CD4-positive, CD25-positive, alpha-beta regulatory T cell (primary cell): ENCODE measurements at regions not wholly inside any gene's neighbourhood (a gene's known extent, or its start where the extent isn't known, plus 50 kb on each side); places are given as distances from the start of the nearest gene placed in this dataset.

Source experiments
- ATAC-seq, 2 donors: fragments of 150-1000 bp; cut with Tn5 transposase; one replicate each; pipeline ENCODE4 v1.10.0; 2021; ENCODE audit warnings: low read depth in 2 of 2, moderate number of reproducible peaks in 2 of 2, moderate library complexity in 1 of 2
- DNase-seq, 3 donors: peaks; one replicate each; pipeline versions ENCODE4 v3.0.0 to v3.0.0-alpha.2; 2012 to 2022; ENCODE audit warnings: mixed read lengths in 1 of 3
- H3K27ac ChIP-seq: one replicate; pipeline ENCODE4 v1.7.0; 2013; ENCODE audit warnings: mild to moderate bottlenecking, low read length; ENCODE audit not compliant: insufficient read depth, poor library complexity, severe bottlenecking
- H3K27me3 ChIP-seq: one replicate; pipeline ENCODE4 v1.7.0; 2013; ENCODE audit warnings: low read length; ENCODE audit not compliant: control insufficient read depth, insufficient read depth
- H3K36me3 ChIP-seq: one replicate; pipeline ENCODE4 v1.7.0; 2013; ENCODE audit warnings: mild to moderate bottlenecking, low read length, moderate library complexity; ENCODE audit not compliant: control insufficient read depth, insufficient read depth
- H3K4me1 ChIP-seq: 2 replicates; pipeline ENCODE4 v1.7.0; 2013; ENCODE audit warnings: mild to moderate bottlenecking, low read length; ENCODE audit not compliant: insufficient read depth, control insufficient read depth, poor library complexity, severe bottlenecking
- H3K4me3 ChIP-seq: one replicate; pipeline ENCODE4 v1.7.0; 2013; ENCODE audit warnings: low read depth, mild to moderate bottlenecking, low read length, moderate library complexity
- H3K9me3 ChIP-seq, 2 experiments: 1 replicate in 1 of 2; 2 replicates in 1 of 2; pipeline ENCODE4 v1.7.0; 2013; ENCODE audit warnings: low read length in 2 of 2, mild to moderate bottlenecking in 1 of 2, moderate library complexity in 1 of 2; ENCODE audit not compliant: control insufficient read depth in 2 of 2
- H3K27ac Mint-ChIP-seq, 3 donors: one replicate each; pipeline ENCODE4 v1.8.0; 2020 to 2022; ENCODE audit warnings: mild to moderate bottlenecking in 3 of 3, mixed read lengths in 3 of 3, moderate library complexity in 2 of 3
- H3K27me3 Mint-ChIP-seq: one replicate; pipeline ENCODE4 v1.8.0; 2022; ENCODE audit warnings: mild to moderate bottlenecking, mixed read lengths
- H3K36me3 Mint-ChIP-seq: one replicate; pipeline ENCODE4 v1.8.0; 2020; ENCODE audit warnings: mixed read lengths
- H3K4me1 Mint-ChIP-seq, 4 donors: one replicate each; pipeline ENCODE4 v1.8.0; 2020 to 2022; ENCODE audit warnings: mixed read lengths in 4 of 4, mild to moderate bottlenecking in 1 of 4
- H3K4me3 Mint-ChIP-seq, 4 donors: one replicate each; pipeline ENCODE4 v1.8.0; 2020 to 2022; ENCODE audit warnings: mild to moderate bottlenecking in 4 of 4, mixed read lengths in 4 of 4, moderate library complexity in 3 of 4
- H3K9me3 Mint-ChIP-seq, 7 donors: one replicate each; pipeline ENCODE4 v1.8.0; 2020 to 2022; ENCODE audit warnings: mixed read lengths in 7 of 7, mild to moderate bottlenecking in 3 of 7, moderate library complexity in 2 of 7

- no peak for ATAC-seq
- H3K4me1 Mint-ChIP-seq, result no peaks in the 10 kb centered on the region
These were observed 271.4 kb upstream of the C11orf87 start for GRCh38 chr11:109150581-109150980.

GRCh38 chr11:109153836-109154235, 268.2 kb upstream of the C11orf87 start:
- Mint-ChIP-seq H3K9me3 (peaks cover 0 to 18% (median 4%) of the 10 kb centered on the region in 7 donors), H3K36me3 (no peaks in the 10 kb centered on the region), H3K4me3 (no peak overlapping the region), H3K27ac (no peak overlapping the region), H3K27me3 (no peaks in the 10 kb centered on the region), H3K4me1 (no peaks in the 10 kb centered on the region)
- Histone ChIP-seq H3K4me3 (no peak overlapping the region), H3K27me3 (no peaks in the 10 kb centered on the region), H3K4me1 (no peaks in the 10 kb centered on the region), H3K27ac (no peak overlapping the region), H3K9me3 (no peaks in the 10 kb centered on the region), H3K36me3 (no peaks in the 10 kb centered on the region)
- ATAC-seq (no peak), DNase-seq (no peak)

More at GRCh38 chr11:109150581-109150980, 271.4 kb upstream of the C11orf87 start:
- Mint-ChIP-seq H3K9me3 (peaks cover 0 to 8% (median 3%) of the 10 kb centered on the region in 7 donors), H3K4me3 (no peak overlapping the region), H3K36me3 (no peaks in the 10 kb centered on the region), H3K27ac (no peak overlapping the region), H3K27me3 (no peaks in the 10 kb centered on the region)
- Histone ChIP-seq H3K27me3 (no peaks in the 10 kb centered on the region), H3K4me3 (no peak overlapping the region), H3K4me1 (no peaks in the 10 kb centered on the region), H3K9me3 (no peaks in the 10 kb centered on the region), H3K27ac (no peak overlapping the region), H3K36me3 (no peaks in the 10 kb centered on the region)
- DNase-seq, result no peak

- Mint-ChIP-seq H3K4me3 (no peak overlapping the region), H3K4me1 (no peaks in the 10 kb centered on the region), H3K36me3 (no peaks in the 10 kb centered on the region), H3K27me3 (no peaks in the 10 kb centered on the region), H3K9me3 (peaks cover 0 to 18% (median 4%) of the 10 kb centered on the region in 7 donors), H3K27ac (peak overlapping the region in 1 of 3 donors; percentile 35)
- H3K4me1 ChIP-seq, result no peaks in the 10 kb centered on the region
- no peak overlapping the region for H3K27ac ChIP-seq
- H3K4me3 ChIP-seq, result no peak overlapping the region
- DNase-seq (peak in 1 of 3 donors; percentile 2), ATAC-seq (no peak)
- no peaks in the 10 kb centered on the region for H3K9me3 ChIP-seq
- no peaks in the 10 kb centered on the region for H3K36me3 ChIP-seq
- no peaks in the 10 kb centered on the region for H3K27me3 ChIP-seq
These were observed 266.7 kb upstream of the C11orf87 start for GRCh38 chr11:109155291-109155690.

- no peaks in the 10 kb centered on the region for H3K36me3 ChIP-seq
- H3K4me3 Mint-ChIP-seq, result no peak overlapping the region
These were observed 257.0 kb upstream of the C11orf87 start for GRCh38 chr11:109165035-109165434.

GRCh38 chr11:109166441-109166840, 255.5 kb upstream of the C11orf87 start:
- Histone ChIP-seq H3K4me1 (no peaks in the 10 kb centered on the region), H3K27me3 (no peaks in the 10 kb centered on the region), H3K9me3 (no peaks in the 10 kb centered on the region), H3K36me3 (no peaks in the 10 kb centered on the region), H3K4me3 (no peak overlapping the region), H3K27ac (no peak overlapping the region)
- no peaks in the 10 kb centered on the region for H3K27me3 Mint-ChIP-seq
- no peaks in the 10 kb centered on the region for H3K36me3 Mint-ChIP-seq
- H3K9me3 Mint-ChIP-seq, result no peaks in the 10 kb centered on the region
- no peaks in the 10 kb centered on the region for H3K4me1 Mint-ChIP-seq
- no peak overlapping the region for H3K4me3 Mint-ChIP-seq
- no peak for DNase-seq
- ATAC-seq, result no peak
- no peak overlapping the region for H3K27ac Mint-ChIP-seq

More at GRCh38 chr11:109165035-109165434, 257.0 kb upstream of the C11orf87 start:
- Mint-ChIP-seq H3K27me3 (no peaks in the 10 kb centered on the region), H3K27ac (no peak overlapping the region), H3K9me3 (peaks cover 0 to 3% (median 0%) of the 10 kb centered on the region in 7 donors), H3K36me3 (no peaks in the 10 kb centered on the region), H3K4me1 (no peaks in the 10 kb centered on the region)
- Histone ChIP-seq H3K27ac (no peak overlapping the region), H3K4me1 (no peaks in the 10 kb centered on the region), H3K9me3 (no peaks in the 10 kb centered on the region), H3K4me3 (no peak overlapping the region), H3K27me3 (no peaks in the 10 kb centered on the region)
- DNase-seq (no peak), ATAC-seq (no peak)

- Histone ChIP-seq H3K27me3 (no peaks in the 10 kb centered on the region), H3K4me3 (no peak overlapping the region), H3K9me3 (no peaks in the 10 kb centered on the region), H3K36me3 (no peaks in the 10 kb centered on the region), H3K27ac (no peak overlapping the region), H3K4me1 (no peaks in the 10 kb centered on the region)
- ATAC-seq (no peak), DNase-seq (no peak)
- Mint-ChIP-seq H3K27me3 (no peaks in the 10 kb centered on the region), H3K9me3 (peaks cover 0 to 7% (median 0%) of the 10 kb centered on the region in 7 donors), H3K27ac (no peak overlapping the region), H3K4me1 (no peaks in the 10 kb centered on the region), H3K4me3 (no peak overlapping the region), H3K36me3 (no peaks in the 10 kb centered on the region)
These were observed 248.5 kb upstream of the C11orf87 start for GRCh38 chr11:109173504-109173903.

- H3K4me3 ChIP-seq, result no peak overlapping the region
- Mint-ChIP-seq H3K36me3 (no peaks in the 10 kb centered on the region), H3K4me3 (no peak overlapping the region), H3K9me3 (peaks cover 0 to 18% (median 9%) of the 10 kb centered on the region in 7 donors), H3K27ac (no peak overlapping the region), H3K4me1 (no peaks in the 10 kb centered on the region), H3K27me3 (no peaks in the 10 kb centered on the region)
- H3K36me3 ChIP-seq, result no peaks in the 10 kb centered on the region
- H3K27me3 ChIP-seq, result no peaks in the 10 kb centered on the region
- no peak overlapping the region for H3K27ac ChIP-seq
- H3K9me3 ChIP-seq, result no peaks in the 10 kb centered on the region
- H3K4me1 ChIP-seq, result no peaks in the 10 kb centered on the region
- no peak for ATAC-seq
- no peak for DNase-seq
These were observed 237.6 kb upstream of the C11orf87 start for GRCh38 chr11:109184376-109184775.

GRCh38 chr11:109192864-109193263, 229.1 kb upstream of the C11orf87 start:
- Mint-ChIP-seq H3K4me3 (no peak overlapping the region), H3K9me3 (peaks cover 0 to 18% (median 8%) of the 10 kb centered on the region in 7 donors), H3K27ac (no peak overlapping the region), H3K27me3 (no peaks in the 10 kb centered on the region), H3K4me1 (no peaks in the 10 kb centered on the region), H3K36me3 (no peaks in the 10 kb centered on the region)
- ATAC-seq (no peak), DNase-seq (no peak)
- H3K9me3 ChIP-seq, result no peaks in the 10 kb centered on the region
- H3K27me3 ChIP-seq, result no peaks in the 10 kb centered on the region
- no peaks in the 10 kb centered on the region for H3K4me1 ChIP-seq
- no peaks in the 10 kb centered on the region for H3K36me3 ChIP-seq
- H3K27ac ChIP-seq, result no peak overlapping the region
- H3K4me3 ChIP-seq, result no peak overlapping the region
